Breast epithelium (tissue), 4 donors: ENCODE measurements at regions not wholly inside any gene's neighbourhood (a gene's known extent, or its start where the extent isn't known, plus 50 kb on each side); places are given as distances from the start of the nearest gene placed in this dataset.

Experiments
- DNase-seq, 2 donors: peaks; one replicate each; pipeline ENCODE4 v3.0.0-alpha.2; 2019; ENCODE audit warnings: low spot score in 2 of 2
- H3K27ac ChIP-seq, 2 donors: fragments of 200-600 bp; sonication (generic) in 1 of 2; one replicate each; pipeline ENCODE4 v1.5.1; 2016 to 2019; ENCODE audit warnings: mild to moderate bottlenecking in 1 of 2
- H3K27me3 ChIP-seq, 2 donors: fragments of 200-600 bp; sonication (generic) in 1 of 2; one replicate each; pipeline versions ENCODE4 v1.5.1 to v1.6.0; 2017 to 2019; ENCODE audit warnings: control low read depth in 1 of 2, mild to moderate bottlenecking in 1 of 2
- H3K36me3 ChIP-seq: fragments of 200-600 bp; one replicate; pipeline ENCODE4 v1.5.1; 2019
- H3K4me1 ChIP-seq, 2 donors: fragments of 200-600 bp; sonication (generic); one replicate each; pipeline ENCODE4 v1.5.1; 2016 to 2019; ENCODE audit warnings: control low read depth in 1 of 2
- H3K4me3 ChIP-seq, 3 donors: fragments of 200-600 bp; sonication (generic); 1 replicate in 2 of 3; 2 replicates in 1 of 3; pipeline ENCODE4 v1.5.1; 2016 to 2019; ENCODE audit warnings: mild to moderate bottlenecking in 3 of 3, moderate library complexity in 2 of 3
- H3K9me3 ChIP-seq, 2 donors: fragments of 200-600 bp; sonication (generic) in 1 of 2; one replicate each; pipeline ENCODE4 v1.5.1; 2016 to 2019; ENCODE audit warnings: control low read depth in 1 of 2
- POLR2A ChIP-seq: fragments of 450-650 bp; IDR thresholded peaks from one replicate; pipeline ENCODE4 v1.6.1; 2016; ENCODE audit warnings: antibody characterized with exemption, mild to moderate bottlenecking, moderate library complexity
- POLR2AphosphoS5 ChIP-seq, 3 donors: sonication (generic); formaldehyde crosslinking; IDR thresholded peaks; one replicate each; pipeline ENCODE4 v1.6.1; 2017; ENCODE audit warnings: antibody characterized with exemption in 3 of 3
- intact Hi-C: fragments of 100-400 bp; cut with DNase I; formaldehyde crosslinking; loops from one replicate; pipeline ENCODE4 v1.15.1; 2023; ENCODE audit warnings: low total_unique reads
- TF ChIP-seq, protein P1 (sequence below), 3 donors: fragments of 450-650 bp; IDR thresholded peaks; one replicate each; pipeline ENCODE4 v1.5.1; 2016 to 2017; ENCODE audit warnings: antibody characterized with exemption in 3 of 3, mild to moderate bottlenecking in 3 of 3, moderate library complexity in 3 of 3

- no peak for DNase-seq
- Histone ChIP-seq H3K27ac (no peak overlapping the region), H3K4me3 (no peak overlapping the region), H3K36me3 (no peaks in the 10 kb centered on the region), H3K4me1 (no peaks in the 10 kb centered on the region), H3K9me3 (no peaks in the 10 kb centered on the region), H3K27me3 (no peaks in the 10 kb centered on the region)
- intact Hi-C loops = no loop called here
- TF ChIP-seq, protein P1, sequence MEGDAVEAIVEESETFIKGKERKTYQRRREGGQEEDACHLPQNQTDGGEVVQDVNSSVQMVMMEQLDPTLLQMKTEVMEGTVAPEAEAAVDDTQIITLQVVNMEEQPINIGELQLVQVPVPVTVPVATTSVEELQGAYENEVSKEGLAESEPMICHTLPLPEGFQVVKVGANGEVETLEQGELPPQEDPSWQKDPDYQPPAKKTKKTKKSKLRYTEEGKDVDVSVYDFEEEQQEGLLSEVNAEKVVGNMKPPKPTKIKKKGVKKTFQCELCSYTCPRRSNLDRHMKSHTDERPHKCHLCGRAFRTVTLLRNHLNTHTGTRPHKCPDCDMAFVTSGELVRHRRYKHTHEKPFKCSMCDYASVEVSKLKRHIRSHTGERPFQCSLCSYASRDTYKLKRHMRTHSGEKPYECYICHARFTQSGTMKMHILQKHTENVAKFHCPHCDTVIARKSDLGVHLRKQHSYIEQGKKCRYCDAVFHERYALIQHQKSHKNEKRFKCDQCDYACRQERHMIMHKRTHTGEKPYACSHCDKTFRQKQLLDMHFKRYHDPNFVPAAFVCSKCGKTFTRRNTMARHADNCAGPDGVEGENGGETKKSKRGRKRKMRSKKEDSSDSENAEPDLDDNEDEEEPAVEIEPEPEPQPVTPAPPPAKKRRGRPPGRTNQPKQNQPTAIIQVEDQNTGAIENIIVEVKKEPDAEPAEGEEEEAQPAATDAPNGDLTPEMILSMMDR (IDR thresholded peaks at IDR 0.05) = no peak
- no peak for TF ChIP-seq POLR2A
- no peak for TF ChIP-seq POLR2AphosphoS5 (IDR thresholded peaks at IDR 0.05)
Measured at GRCh38 chr12:92437452-92437851, 265.3 kb upstream of the PLEKHG7 start.

DNA sequence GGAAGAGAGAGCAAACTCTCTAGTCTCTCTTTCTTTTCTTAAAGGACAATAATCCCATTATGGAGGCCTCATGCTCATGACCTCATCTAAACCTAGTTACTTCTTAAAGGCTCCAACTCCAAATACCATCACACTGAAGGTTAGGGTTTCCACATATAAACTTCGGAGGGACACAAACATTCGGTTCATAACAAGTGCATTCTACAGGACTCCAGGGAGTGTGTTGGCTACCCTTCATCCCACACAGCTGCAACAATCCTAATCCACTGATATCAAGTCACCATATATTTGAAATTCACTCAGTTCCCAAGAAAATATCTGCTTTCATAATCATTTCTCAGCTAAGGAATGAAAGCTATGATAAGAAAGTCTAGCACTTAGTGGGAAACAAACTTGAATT lies 265.9 kb upstream of the PLEKHG7 start:
- Histone ChIP-seq H3K27me3 (no peaks in the 10 kb centered on the region), H3K27ac (no peak overlapping the region), H3K4me3 (no peak overlapping the region), H3K36me3 (no peaks in the 10 kb centered on the region), H3K9me3 (no peaks in the 10 kb centered on the region), H3K4me1 (no peaks in the 10 kb centered on the region)
- TF ChIP-seq POLR2AphosphoS5 (IDR thresholded peaks at IDR 0.05) = no peak
- TF ChIP-seq POLR2A = no peak
- TF ChIP-seq, protein P1 (IDR thresholded peaks at IDR 0.05) = no peak
- intact Hi-C loops = no loop called here
- no peak for DNase-seq

DNA sequence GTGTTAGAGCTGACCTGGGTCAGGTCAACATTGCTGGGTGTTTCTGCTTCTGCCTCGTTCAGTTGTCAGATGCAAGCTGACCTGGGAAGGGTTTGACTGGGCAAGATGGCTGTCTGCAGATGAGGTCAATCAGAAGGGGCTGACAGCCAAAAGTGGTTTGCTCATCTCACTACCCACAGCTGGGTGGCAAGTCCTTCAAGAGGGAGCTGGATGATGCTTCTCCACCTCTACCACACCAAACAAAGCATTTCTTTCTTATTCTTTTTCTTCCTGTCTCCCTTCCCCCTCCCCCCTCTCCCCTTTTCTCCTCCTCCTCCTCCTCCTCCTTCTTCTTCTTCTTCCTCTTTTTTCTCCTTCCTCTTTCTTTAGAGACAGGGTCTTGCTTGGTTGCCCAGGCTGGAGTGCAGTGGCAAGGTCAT lies 268.2 kb upstream of the PLEKHG7 start:
- Histone ChIP-seq H3K27ac (no peak overlapping the region), H3K27me3 (no peaks in the 10 kb centered on the region), H3K9me3 (no peaks in the 10 kb centered on the region), H3K36me3 (no peaks in the 10 kb centered on the region), H3K4me3 (no peak overlapping the region), H3K4me1 (no peaks in the 10 kb centered on the region)
- DNase-seq = no peak
- TF ChIP-seq POLR2AphosphoS5 (IDR thresholded peaks at IDR 0.05) (no peak), POLR2A (no peak)
- intact Hi-C loops = no loop called here

- Histone ChIP-seq H3K4me1 (no peaks in the 10 kb centered on the region), H3K4me3 (no peak overlapping the region), H3K36me3 (no peaks in the 10 kb centered on the region), H3K27me3 (no peaks in the 10 kb centered on the region), H3K27ac (no peak overlapping the region), H3K9me3 (no peaks in the 10 kb centered on the region)
- intact Hi-C loops = no loop called here
- TF ChIP-seq POLR2AphosphoS5 (IDR thresholded peaks at IDR 0.05) (no peak), POLR2A (no peak)
- TF ChIP-seq, protein P1 (IDR thresholded peaks at IDR 0.05) = no peak
- DNase-seq = no peak
Measured at GRCh38 chr12:92432724-92433441, 269.9 kb upstream of the PLEKHG7 start.

DNA sequence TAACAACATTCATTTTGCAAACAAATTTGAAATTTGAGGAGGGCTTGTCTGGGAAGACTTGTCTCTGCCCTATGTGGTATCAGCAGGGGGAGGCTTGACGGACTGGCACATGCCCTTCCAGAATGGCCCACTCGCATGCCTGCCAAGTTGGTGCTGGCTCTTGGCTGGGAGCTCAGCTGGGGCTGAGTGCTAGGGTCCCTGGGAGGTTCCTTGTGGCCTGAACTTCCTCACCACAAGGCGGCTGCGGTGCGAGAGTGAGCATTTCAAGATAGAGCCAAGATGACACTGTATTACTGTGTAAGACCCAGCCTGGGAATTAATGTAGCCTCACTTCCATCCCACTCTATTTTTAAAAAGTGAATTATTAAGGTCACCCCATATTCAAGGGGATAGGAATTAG lies 271.6 kb upstream of the PLEKHG7 start:
- Histone ChIP-seq H3K27ac (no peak overlapping the region), H3K36me3 (no peaks in the 10 kb centered on the region), H3K4me1 (no peaks in the 10 kb centered on the region), H3K27me3 (no peaks in the 10 kb centered on the region), H3K4me3 (no peak overlapping the region), H3K9me3 (no peaks in the 10 kb centered on the region)
- TF ChIP-seq POLR2A = no peak
- no peak for TF ChIP-seq POLR2AphosphoS5 (IDR thresholded peaks at IDR 0.05)
- TF ChIP-seq, protein P1 (IDR thresholded peaks at IDR 0.05) = no peak
- intact Hi-C loops = no loop called here
- DNase-seq = no peak
